CMK (cell line): ENCODE measurements at regions not wholly inside any gene's neighbourhood (a gene's known extent, or its start where the extent isn't known, plus 50 kb on each side); places are given as distances from the start of the nearest gene placed in this dataset.
"Not testable (repeated sequence)": the region's sequence is repeated elsewhere in the genome, so short reads cannot be mapped to it uniquely, and the experiment has no call there.

Experiments used
- DNase-seq: peaks from one replicate; pipeline ENCODE4 v3.0.0-alpha.2; 2010; ENCODE audit warnings: low read depth

- DNase-seq = no peak
Measured at GRCh38 chr18:30623401-30624065, 419.0 kb downstream of the DSC3 start.

- no peak for DNase-seq
Measured at GRCh38 chr18:30622635-30623034, 419.9 kb downstream of the DSC3 start.

GRCh38 chr18:30622104-30622503 lies 420.4 kb downstream of the DSC3 start:
- DNase-seq = no peak

- DNase-seq = no peak
Measured at GRCh38 chr18:30618567-30618966, 424.0 kb downstream of the DSC3 start.

- no peak for DNase-seq
Measured at GRCh38 chr18:30616414-30616813, 426.1 kb downstream of the DSC3 start.

GRCh38 chr18:30613467-30613801 lies 429.1 kb downstream of the DSC3 start:
- no peak for DNase-seq

DNA sequence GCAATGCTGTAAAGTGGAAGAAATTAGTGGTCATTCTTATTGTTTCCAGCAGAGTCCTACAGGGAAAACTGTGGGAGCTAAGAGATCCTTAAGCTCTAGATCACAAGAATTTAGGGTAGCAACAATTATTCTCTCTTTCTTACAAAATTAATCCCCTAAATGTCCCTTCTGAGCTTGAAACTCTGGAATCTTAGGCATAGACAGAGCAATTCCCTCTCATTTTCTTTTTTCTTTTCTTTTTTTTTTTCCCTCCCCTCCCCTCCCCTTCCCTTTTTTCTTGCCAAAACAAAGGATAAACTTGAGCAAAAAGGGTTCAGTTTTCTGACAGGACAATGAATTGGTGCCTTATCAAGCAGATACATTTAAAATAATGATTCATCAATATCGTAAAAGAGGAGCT lies 441.0 kb downstream of the DSC3 start:
- DNase-seq = no peak

GRCh38 chr18:30597202-30597601 lies 445.3 kb downstream of the DSC3 start:
- DNase-seq = no peak

DNA sequence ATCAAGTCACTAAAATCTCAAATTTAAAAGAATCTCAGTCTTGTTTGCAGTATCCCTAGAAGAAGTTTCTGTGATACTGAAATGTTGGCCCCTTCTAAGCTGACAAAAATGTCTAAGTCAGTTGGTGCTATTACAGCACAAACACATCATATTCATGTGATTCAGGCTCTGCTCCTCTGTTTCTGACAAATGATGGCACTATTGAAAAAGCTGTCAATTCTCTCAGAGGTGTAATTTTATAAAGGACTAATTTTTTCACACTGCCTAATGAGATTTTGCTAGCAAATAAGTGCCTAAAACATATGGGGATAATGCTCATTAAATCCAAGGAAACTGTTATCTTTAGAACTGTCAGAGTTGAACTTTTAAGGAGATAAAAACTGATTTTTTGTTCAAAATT lies 445.9 kb downstream of the DSC3 start:
- no peak for DNase-seq

DNA sequence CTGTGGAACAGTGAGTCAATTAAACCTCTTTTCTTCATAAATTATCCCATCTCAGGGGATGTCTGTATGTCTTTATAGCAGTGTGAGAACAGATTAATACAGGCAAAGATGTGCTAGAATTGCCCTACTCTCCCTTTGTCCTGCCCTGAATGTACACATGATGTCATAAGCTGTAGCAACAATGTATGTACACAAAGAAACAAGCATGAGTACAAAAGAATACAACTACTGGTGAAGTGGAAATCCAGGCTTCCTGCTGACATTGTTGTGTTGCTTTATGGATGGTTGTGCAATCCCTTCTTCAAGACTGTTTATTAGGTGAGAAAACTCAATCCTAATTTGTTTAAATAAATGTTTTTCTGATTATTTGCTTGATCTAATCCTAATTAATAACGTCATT lies 446.6 kb downstream of the DSC3 start:
- DNase-seq = no peak

DNA sequence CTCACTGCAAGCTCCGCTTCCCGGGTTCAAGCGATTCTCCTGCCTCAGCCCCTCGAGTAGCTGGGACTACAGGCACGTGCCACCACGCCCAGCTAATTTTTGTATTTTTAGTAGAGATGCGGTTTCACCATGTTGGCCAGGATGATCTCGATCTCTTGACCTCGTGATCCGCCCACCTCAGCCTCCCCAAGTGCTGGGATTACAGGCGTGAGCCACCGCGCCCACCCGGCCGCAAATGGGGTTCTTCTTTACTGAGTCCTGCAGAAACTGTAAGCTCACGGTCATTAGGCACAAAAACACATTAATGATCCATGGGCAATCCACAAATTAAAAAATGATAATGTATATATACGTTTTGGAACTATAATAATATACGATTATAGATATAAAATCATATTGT lies 447.6 kb downstream of the DSC3 start:
- not testable (repeated sequence) for DNase-seq

- no peak for DNase-seq
Measured at GRCh38 chr18:30591462-30591861, 451.1 kb downstream of the DSC3 start.

- no peak for DNase-seq
Measured at GRCh38 chr18:30588673-30589164, 453.8 kb downstream of the DSC3 start.

DNA sequence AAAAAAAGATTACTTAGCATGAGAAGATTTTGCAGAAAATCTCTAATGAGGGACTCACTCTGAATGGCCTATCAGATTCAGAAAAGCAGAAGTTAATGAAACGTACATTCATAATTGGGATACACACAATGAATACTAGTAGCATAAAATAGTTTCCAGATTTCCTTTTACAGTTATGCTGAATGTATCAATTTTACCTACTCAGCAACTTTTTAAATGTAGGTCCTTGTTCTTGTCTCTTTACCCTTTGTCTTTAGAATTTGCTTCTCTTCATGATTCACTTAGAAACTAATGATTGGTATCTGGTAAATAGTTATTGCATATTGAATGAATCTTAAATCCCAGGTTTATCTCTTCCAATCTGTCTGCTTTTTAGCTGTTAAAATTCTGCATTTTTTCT lies 458.8 kb downstream of the DSC3 start:
- DNase-seq = no peak

- DNase-seq = no peak
Measured at GRCh38 chr18:30582078-30582477, 460.5 kb downstream of the DSC3 start.

DNA sequence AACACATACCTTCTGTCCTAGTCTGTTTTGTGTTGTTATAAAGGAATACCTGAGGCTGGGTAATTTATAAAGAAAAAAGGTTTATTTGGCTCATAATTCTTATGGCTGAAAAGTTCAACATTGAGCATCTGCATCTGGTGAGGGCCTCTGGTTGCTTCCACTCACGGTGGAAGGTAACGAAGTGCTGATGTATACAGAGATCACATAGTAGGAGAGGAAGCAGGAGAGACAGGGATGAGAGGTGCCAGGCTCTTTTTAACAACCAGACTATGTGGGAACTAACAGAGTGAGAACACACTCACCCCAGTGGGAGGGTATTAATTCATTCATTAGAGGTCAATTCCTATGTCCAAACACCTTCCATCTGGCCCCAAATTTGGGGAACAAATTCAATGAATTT lies 463.8 kb downstream of the DSC3 start:
- no peak for DNase-seq

GRCh38 chr18:30572214-30572613 lies 470.3 kb downstream of the DSC3 start:
- DNase-seq = no peak

DNA sequence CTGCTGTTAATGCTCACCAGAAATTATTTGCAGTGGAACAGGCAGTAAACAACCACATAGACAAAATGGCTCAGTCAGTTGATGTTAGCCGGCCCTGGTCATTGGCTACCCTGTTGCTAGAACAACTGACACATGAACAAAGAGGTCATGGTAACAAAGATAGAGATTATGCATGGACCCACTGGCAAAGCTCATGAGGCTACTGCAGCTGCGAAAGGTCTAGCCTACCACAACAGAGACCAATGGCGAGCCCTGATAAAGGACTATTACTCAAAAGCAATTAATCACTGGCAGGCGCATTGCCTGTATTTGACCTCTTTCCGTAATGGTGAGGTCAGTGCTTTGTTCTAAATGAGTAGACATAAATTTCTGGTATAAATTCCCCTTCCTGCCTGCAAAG lies 474.2 kb downstream of the DSC3 start:
- no peak for DNase-seq

- DNase-seq = no peak
Measured at GRCh38 chr18:30566877-30567276, 475.7 kb downstream of the DSC3 start.

GRCh38 chr18:30562231-30562630 lies 480.3 kb downstream of the DSC3 start:
- DNase-seq = no peak

DNA sequence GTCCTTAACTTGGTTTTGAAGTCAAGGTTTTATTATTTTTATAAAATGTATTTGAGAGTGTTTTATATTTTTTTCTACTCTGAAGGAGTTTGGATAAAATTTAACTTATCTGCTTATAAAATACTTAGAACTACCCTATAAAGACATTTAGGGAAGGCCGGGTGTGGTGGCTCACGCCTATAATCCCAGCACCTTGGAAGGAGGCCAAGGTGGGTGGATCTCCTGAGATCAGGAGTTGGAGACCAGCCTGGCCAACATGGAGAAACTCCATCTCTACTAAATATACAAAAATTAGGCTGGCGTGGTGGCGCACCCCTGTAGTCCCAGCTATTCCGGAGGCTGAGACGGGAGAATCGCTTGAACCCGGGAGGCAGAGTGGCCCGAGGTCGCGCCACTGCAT lies 486.4 kb downstream of the DSC3 start:
- no peak for DNase-seq

DNA sequence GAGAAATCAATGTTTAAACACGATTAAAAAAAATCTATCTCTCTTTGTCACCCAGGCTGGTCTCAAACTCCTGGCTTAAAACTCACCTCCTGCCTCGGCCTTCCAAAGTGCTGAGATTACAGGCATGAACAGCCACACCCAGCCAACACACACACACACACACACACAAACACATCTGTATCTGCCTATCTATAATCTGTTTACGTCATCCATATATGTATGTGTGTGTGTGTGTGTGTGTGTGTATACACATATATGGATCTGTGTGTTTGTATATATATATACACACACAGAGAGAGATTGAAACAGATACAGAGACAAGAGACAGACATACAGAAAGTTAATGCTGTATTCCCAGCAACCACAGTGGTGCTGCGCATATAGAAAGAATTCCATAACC lies 497.1 kb downstream of the DSC3 start:
- no peak for DNase-seq

- no peak for DNase-seq
Measured at GRCh38 chr18:30544141-30544540, 498.4 kb downstream of the DSC3 start.

- no peak for DNase-seq
Measured at GRCh38 chr18:30533716-30534115, 508.8 kb downstream of the DSC3 start.

- DNase-seq = no peak
Measured at GRCh38 chr18:30527917-30528316, 514.6 kb downstream of the DSC3 start.
